ENCODE measurements at regions not wholly inside any gene's neighbourhood (a gene's known extent, or its start where the extent isn't known, plus 50 kb on each side); places are given as distances from the start of the nearest gene placed in this dataset.

- Histone ChIP-seq H3K79me1 (ENCODE audit: low read depth in 1 of 2, low read length in 2 of 2) (no peaks in the 10 kb centered on the region), H2AK9ac (replicated peaks; ENCODE audit: low read depth, low read length, poor library complexity) (no peak overlapping the region), H3K4ac (ENCODE audit: low read depth, low read length) (no peak overlapping the region), H3K36me3 (ENCODE audit: control insufficient read depth, insufficient read depth, low read length) (no peaks in the 10 kb centered on the region), H3K18ac (ENCODE audit: low read depth, low read length) (no peak overlapping the region), H2BK15ac (ENCODE audit: low read depth, low read length) (no peak overlapping the region), H3K27ac (ENCODE audit: insufficient read depth, low read length) (no peak overlapping the region), H3K9ac (ENCODE audit: low read depth, low read length) (no peak overlapping the region), H2AK5ac (ENCODE audit: low read depth, low read length) (no peak overlapping the region), H3K9me3 (ENCODE audit: control insufficient read depth, insufficient read depth, low read length) (peaks cover 5% of the 10 kb centered on the region; the same call in 1 of the 2 replicates), H3K4me2 (ENCODE audit: low read depth, low read length) (no peak overlapping the region), H3K23ac (ENCODE audit: low read depth, low read length) (no peak overlapping the region), H3K9me1 (ENCODE audit: insufficient read depth, low read length) (no peaks in the 10 kb centered on the region), H2BK20ac (ENCODE audit: low read depth, low read length) (no peak overlapping the region), H3K14ac (replicated peaks; ENCODE audit: low read depth, low read length) (no peak overlapping the region), H4K8ac (ENCODE audit: low read depth in 2 of 2, low read length in 2 of 2) (no peak overlapping the region), H2AFZ (replicated peaks; ENCODE audit: low read length, poor library complexity) (no peak overlapping the region), H4K20me1 (ENCODE audit: insufficient read depth, low read length) (no peaks in the 10 kb centered on the region), H4K5ac (ENCODE audit: low read depth, low read length) (no peak overlapping the region), H3K56ac (ENCODE audit: extremely low read depth, insufficient read depth, low read length) (no peak overlapping the region), H2BK5ac (ENCODE audit: low read depth, low read length, poor library complexity, severe bottlenecking) (no peak overlapping the region), H4K91ac (ENCODE audit: insufficient read depth, low read depth, low read length) (no peak overlapping the region), H2BK120ac (ENCODE audit: low read depth, low read length) (no peak overlapping the region), H3K4me3 (ENCODE audit: insufficient read depth, low read depth, low read length) (no peak overlapping the region), H3K4me1 (ENCODE audit: control insufficient read depth, insufficient read depth, low read length) (no peaks in the 10 kb centered on the region), H3K27me3 (ENCODE audit: control insufficient read depth, insufficient read depth, low read length) (no peaks in the 10 kb centered on the region)
- in situ Hi-C loops (cut with MboI; ENCODE audit: low sequenced_read_pairs) (no loop called here), intact Hi-C loops (cut with micrococcal nuclease) (no loop called here), dilution Hi-C loops (cut with HindIII; ENCODE audit: low sequenced_read_pairs, unreplicated experiment) (no loop called here)
- WGBS, 2 experiments (ENCODE audit: extremely low coverage in 2 of 2, insufficient read length in 1 of 2), result 33% methylated on average over 1 of the region's 3 CpGs; no CpG with 5 or more reads in 1 of the 2 experiments
- CTCF ChIA-PET, result no interaction called here
- no peak for DNase-seq
- POLR2A ChIA-PET (ENCODE audit: unreplicated experiment), result no interaction called here
- no peak for ATAC-seq (ENCODE audit: low read depth)
- no TSS peak for BruUV-seq (replicated peaks)
- TF ChIP-seq CTCF (conservative IDR thresholded peaks at IDR 0.05; ENCODE audit: low read depth, low read length), result no peak
- TF ChIP-seq BHLHE40 (IDR thresholded peaks at IDR 0.05; ENCODE audit: low read depth, low read length), result no peak
- no peak for TF ChIP-seq FOS (IDR thresholded peaks at IDR 0.05; ENCODE audit: low read depth, low read length)
- TF ChIP-seq MAZ (IDR thresholded peaks at IDR 0.05; ENCODE audit: borderline replicate concordance, low read depth, low read length), result no peak
- TF ChIP-seq RFX5 (IDR thresholded peaks at IDR 0.05; ENCODE audit: low read depth, low read length), result no peak
- no peak for TF ChIP-seq NFE2L2 (IDR thresholded peaks at IDR 0.05; ENCODE audit: low read depth, low read length)
These were observed 101.5 kb upstream of the TEKT4 start for GRCh38 chr2:94769733-94770132.
